ENCODE measurements at regions not wholly inside any gene's neighbourhood (a gene's known extent, or its start where the extent isn't known, plus 50 kb on each side); places are given as distances from the start of the nearest gene placed in this dataset.

- TF ChIP-seq TCF7L2 (IDR thresholded peaks at IDR 0.05; ENCODE audit: borderline replicate concordance, extremely low read depth, insufficient read depth, insufficient read length) (no peak), CTCF (IDR thresholded peaks at IDR 0.05 in 2 of 3, conservative IDR thresholded peaks at IDR 0.05 in 1 of 3; ENCODE audit: borderline replicate concordance in 1 of 3, insufficient read depth in 1 of 3, low read depth in 2 of 3, low read length in 2 of 3) (no peak), EZH2 (IDR thresholded peaks at IDR 0.05) (no peak), POLR2AphosphoS5 (IDR thresholded peaks at IDR 0.05; ENCODE audit: low read depth, low read length) (no peak), SP1 (IDR thresholded peaks at IDR 0.05; ENCODE audit: low read depth) (no peak), ATF3 (IDR thresholded peaks at IDR 0.05) (no peak), POLR2A (IDR thresholded peaks at IDR 0.05; ENCODE audit: borderline replicate concordance, extremely low read depth, insufficient read depth, insufficient read length) (no peak), YY1 (IDR thresholded peaks at IDR 0.05; ENCODE audit: extremely low read depth, insufficient replicate concordance, low read depth, low read length) (no peak), MAX (IDR thresholded peaks at IDR 0.05) (no peak), ZBTB33 (IDR thresholded peaks at IDR 0.05; ENCODE audit: extremely low read depth, insufficient replicate concordance, low read length) (no peak), ZNF274 (IDR thresholded peaks at IDR 0.05; ENCODE audit: low read depth, low read length) (no peak), SIN3A (IDR thresholded peaks at IDR 0.05; ENCODE audit: low read depth) (no peak), JUND (IDR thresholded peaks at IDR 0.05) (no peak)
Observed at GRCh38 chr12:13386323-13387039, 190.0 kb downstream of the EMP1 start.

All from HCT116 (cell line).